ENCODE measurements at regions not wholly inside any gene's neighbourhood (a gene's known extent, or its start where the extent isn't known, plus 50 kb on each side); places are given as distances from the start of the nearest gene placed in this dataset.
"Not testable (repeated sequence)": the region's sequence is repeated elsewhere in the genome, so short reads cannot be mapped to it uniquely, and the experiment has no call there.

DNA sequence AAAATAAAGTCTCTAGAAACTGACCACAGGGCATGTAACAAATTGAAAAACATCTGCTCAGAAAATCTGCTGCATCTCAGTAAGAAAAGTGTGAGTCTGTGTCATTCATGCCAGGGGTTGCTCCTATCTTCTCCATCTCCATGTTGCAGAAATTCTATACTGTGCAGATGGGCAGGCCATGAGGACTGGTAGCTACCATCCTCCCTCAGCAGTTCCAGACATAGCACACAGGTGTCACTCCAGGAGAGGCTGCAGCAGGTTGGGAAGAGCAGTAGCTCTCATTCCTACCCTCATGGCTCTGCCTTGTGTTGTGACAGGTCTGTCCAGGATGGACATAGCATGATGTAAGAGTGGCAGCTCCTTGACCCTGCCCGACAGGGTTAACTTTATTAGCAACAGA, 173.4 kb downstream of the NDUFS4 start:
- Histone ChIP-seq H3K4me3 (ENCODE audit: low read length in 3 of 3) (no peak overlapping the region), H3K27me3 (ENCODE audit: control insufficient read depth in 3 of 3, insufficient read depth in 3 of 3, low read length in 3 of 3) (no peaks in the 10 kb centered on the region), H3K4me1 (ENCODE audit: control insufficient read depth in 3 of 3, insufficient read depth in 3 of 3, low read length in 3 of 3) (no peaks in the 10 kb centered on the region), H3K9me3 (ENCODE audit: control insufficient read depth in 3 of 3, low read length in 3 of 3) (no peaks in the 10 kb centered on the region), H3K36me3 (ENCODE audit: control insufficient read depth in 3 of 3, insufficient read depth in 3 of 3, low read length in 3 of 3) (no peaks in the 10 kb centered on the region), H3K27ac (ENCODE audit: low read depth, low read length) (no peak overlapping the region), H3K9ac (ENCODE audit: low read depth in 1 of 3, low read length in 3 of 3) (no peak overlapping the region)

DNA sequence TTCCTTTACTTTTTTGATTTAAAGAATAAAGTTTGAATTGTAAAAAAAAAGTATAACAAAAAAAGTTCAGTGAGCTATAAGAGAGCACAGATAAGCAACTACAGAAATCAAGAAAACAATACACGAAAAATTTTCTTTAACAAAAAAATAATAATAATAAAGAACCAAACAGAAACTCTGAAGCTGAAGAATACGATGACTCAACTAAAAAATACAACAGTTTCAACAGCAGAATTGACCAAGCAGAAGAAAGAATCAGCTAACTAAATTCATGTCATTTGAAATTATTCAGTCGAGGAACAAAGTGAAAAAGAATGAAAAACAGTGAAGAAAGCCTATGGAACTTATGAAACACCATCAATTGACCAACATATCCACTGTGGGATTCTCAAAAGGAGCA, 177.7 kb downstream of the NDUFS4 start:
- H3K36me3 ChIP-seq (ENCODE audit: control insufficient read depth in 3 of 3, insufficient read depth in 3 of 3, low read length in 3 of 3), result no peaks in the 10 kb centered on the region
- H3K9me3 ChIP-seq (ENCODE audit: control insufficient read depth in 3 of 3, low read length in 3 of 3), result no peaks in the 10 kb centered on the region
- no peak overlapping the region for H3K4me3 ChIP-seq (ENCODE audit: low read length in 3 of 3)
- no peaks in the 10 kb centered on the region for H3K27me3 ChIP-seq (ENCODE audit: control insufficient read depth in 3 of 3, insufficient read depth in 3 of 3, low read length in 3 of 3)
- no peaks in the 10 kb centered on the region for H3K4me1 ChIP-seq (ENCODE audit: control insufficient read depth in 3 of 3, insufficient read depth in 3 of 3, low read length in 3 of 3)
- no peak overlapping the region for H3K27ac ChIP-seq (ENCODE audit: low read depth, low read length)
- no peak overlapping the region for H3K9ac ChIP-seq (ENCODE audit: low read depth in 1 of 3, low read length in 3 of 3)

DNA sequence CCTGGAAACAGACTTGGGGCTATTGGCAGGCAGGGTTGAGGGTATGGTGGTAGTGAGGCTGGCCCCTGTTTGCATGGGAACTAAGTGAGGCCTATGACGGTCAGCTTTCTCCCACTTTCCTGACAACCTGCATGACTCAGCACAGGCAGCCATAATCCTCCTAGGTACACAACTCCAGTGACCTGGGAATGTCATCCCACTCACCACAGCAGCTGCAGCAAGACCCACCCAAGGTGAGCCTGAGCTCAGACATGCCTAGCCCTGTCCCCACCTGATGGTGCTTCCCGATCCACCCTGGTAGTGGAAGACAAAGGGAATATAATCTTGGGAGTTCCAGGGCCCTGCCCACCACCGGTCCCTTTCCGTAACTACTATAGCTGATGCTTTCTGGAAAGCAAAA, 178.7 kb downstream of the NDUFS4 start:
- H3K9ac ChIP-seq (ENCODE audit: low read depth in 1 of 3, low read length in 3 of 3), result no peak overlapping the region
- H3K27me3 ChIP-seq (ENCODE audit: control insufficient read depth in 3 of 3, insufficient read depth in 3 of 3, low read length in 3 of 3), result no peaks in the 10 kb centered on the region
- H3K36me3 ChIP-seq (ENCODE audit: control insufficient read depth in 3 of 3, insufficient read depth in 3 of 3, low read length in 3 of 3), result no peaks in the 10 kb centered on the region
- H3K4me3 ChIP-seq (ENCODE audit: low read length in 3 of 3), result no peak overlapping the region
- H3K9me3 ChIP-seq (ENCODE audit: control insufficient read depth in 3 of 3, low read length in 3 of 3), result no peaks in the 10 kb centered on the region
- H3K4me1 ChIP-seq (ENCODE audit: control insufficient read depth in 3 of 3, insufficient read depth in 3 of 3, low read length in 3 of 3), result no peaks in the 10 kb centered on the region
- H3K27ac ChIP-seq (ENCODE audit: low read depth, low read length), result no peak overlapping the region

DNA sequence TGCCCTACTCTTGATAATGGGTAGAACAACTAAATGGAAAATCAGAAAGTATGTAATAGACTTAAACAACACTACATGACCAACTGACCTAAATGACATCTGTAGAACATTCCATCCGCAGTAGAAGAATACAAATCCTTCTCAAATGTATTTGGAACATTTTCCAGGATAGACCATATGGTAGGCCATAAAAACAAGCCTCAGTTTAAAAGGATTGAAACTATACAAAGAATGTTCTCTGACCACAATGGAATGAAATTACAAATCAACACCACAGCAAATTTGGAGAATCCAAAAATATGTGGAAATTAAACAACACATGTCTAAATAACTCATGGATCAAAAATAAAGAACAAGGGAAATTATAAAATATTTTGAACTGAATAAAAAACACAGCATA, 189.2 kb downstream of the NDUFS4 start:
- no peaks in the 10 kb centered on the region for H3K9me3 ChIP-seq (ENCODE audit: control insufficient read depth in 3 of 3, low read length in 3 of 3)
- H3K4me1 ChIP-seq (ENCODE audit: control insufficient read depth in 3 of 3, insufficient read depth in 3 of 3, low read length in 3 of 3), result no peaks in the 10 kb centered on the region
- H3K36me3 ChIP-seq (ENCODE audit: control insufficient read depth in 3 of 3, insufficient read depth in 3 of 3, low read length in 3 of 3), result no peaks in the 10 kb centered on the region
- no peak overlapping the region for H3K4me3 ChIP-seq (ENCODE audit: low read length in 3 of 3)
- H3K9ac ChIP-seq (ENCODE audit: low read depth in 1 of 3, low read length in 3 of 3), result no peak overlapping the region
- no peak overlapping the region for H3K27ac ChIP-seq (ENCODE audit: low read depth, low read length)
- H3K27me3 ChIP-seq (ENCODE audit: control insufficient read depth in 3 of 3, insufficient read depth in 3 of 3, low read length in 3 of 3), result no peaks in the 10 kb centered on the region

DNA sequence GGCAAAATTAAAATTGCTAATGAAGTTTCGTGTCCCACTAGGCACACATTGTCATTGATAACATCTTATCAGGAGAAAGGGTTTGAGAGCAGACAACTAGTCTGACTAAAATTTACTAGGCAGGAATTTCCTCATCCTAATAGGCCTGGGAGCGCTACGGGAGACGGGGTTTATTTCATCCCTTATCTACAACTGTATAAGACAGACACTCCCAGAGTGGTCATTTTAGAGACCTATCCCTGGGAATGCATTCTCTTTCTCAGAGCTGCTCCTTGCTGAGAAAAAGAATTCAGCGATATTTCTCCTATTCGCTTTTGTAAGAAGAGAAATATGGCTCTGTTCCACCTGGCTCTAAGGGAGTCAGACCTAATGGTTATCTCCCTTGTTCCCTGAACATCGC, 191.8 kb downstream of the NDUFS4 start:
- H3K9ac ChIP-seq (ENCODE audit: low read depth in 1 of 3, low read length in 3 of 3); H3K4me1 ChIP-seq (ENCODE audit: control insufficient read depth in 3 of 3, insufficient read depth in 3 of 3, low read length in 3 of 3); H3K27me3 ChIP-seq (ENCODE audit: control insufficient read depth in 3 of 3, insufficient read depth in 3 of 3, low read length in 3 of 3); H3K4me3 ChIP-seq (ENCODE audit: low read length in 3 of 3); H3K27ac ChIP-seq (ENCODE audit: low read depth, low read length); H3K9me3 ChIP-seq (ENCODE audit: control insufficient read depth in 3 of 3, low read length in 3 of 3); H3K36me3 ChIP-seq (ENCODE audit: control insufficient read depth in 3 of 3, insufficient read depth in 3 of 3, low read length in 3 of 3): not testable (repeated sequence)

DNA sequence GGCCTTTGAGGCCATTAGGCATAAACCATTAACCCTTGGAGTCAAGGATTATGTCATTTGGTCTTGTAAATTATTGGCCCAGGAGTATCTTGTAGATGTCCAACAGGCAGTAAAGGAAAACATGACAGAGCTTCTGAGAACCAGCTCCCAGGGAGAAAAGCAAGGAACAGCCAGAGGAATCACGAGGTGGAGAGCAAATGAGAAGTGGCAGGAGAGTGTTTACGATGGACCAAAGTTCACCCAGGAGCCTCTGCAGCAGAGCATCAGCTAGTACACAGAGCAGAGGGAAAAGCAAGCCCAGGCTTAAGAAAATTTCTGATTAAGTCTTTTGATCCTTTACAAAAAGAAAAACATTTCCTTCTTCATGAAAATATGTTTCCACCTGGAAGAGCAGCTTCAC, 206.2 kb downstream of the NDUFS4 start:
- Histone ChIP-seq H3K4me3 (ENCODE audit: low read length in 3 of 3) (no peak overlapping the region), H3K36me3 (ENCODE audit: control insufficient read depth in 3 of 3, insufficient read depth in 3 of 3, low read length in 3 of 3) (no peaks in the 10 kb centered on the region), H3K4me1 (ENCODE audit: control insufficient read depth in 3 of 3, insufficient read depth in 3 of 3, low read length in 3 of 3) (no peaks in the 10 kb centered on the region), H3K27me3 (ENCODE audit: control insufficient read depth in 3 of 3, insufficient read depth in 3 of 3, low read length in 3 of 3) (no peaks in the 10 kb centered on the region), H3K9ac (ENCODE audit: low read depth in 1 of 3, low read length in 3 of 3) (no peak overlapping the region), H3K9me3 (ENCODE audit: control insufficient read depth in 3 of 3, low read length in 3 of 3) (peaks cover 0 to under 1% (median 0%) of the 10 kb centered on the region in 3 donors), H3K27ac (ENCODE audit: low read depth, low read length) (no peak overlapping the region)

DNA sequence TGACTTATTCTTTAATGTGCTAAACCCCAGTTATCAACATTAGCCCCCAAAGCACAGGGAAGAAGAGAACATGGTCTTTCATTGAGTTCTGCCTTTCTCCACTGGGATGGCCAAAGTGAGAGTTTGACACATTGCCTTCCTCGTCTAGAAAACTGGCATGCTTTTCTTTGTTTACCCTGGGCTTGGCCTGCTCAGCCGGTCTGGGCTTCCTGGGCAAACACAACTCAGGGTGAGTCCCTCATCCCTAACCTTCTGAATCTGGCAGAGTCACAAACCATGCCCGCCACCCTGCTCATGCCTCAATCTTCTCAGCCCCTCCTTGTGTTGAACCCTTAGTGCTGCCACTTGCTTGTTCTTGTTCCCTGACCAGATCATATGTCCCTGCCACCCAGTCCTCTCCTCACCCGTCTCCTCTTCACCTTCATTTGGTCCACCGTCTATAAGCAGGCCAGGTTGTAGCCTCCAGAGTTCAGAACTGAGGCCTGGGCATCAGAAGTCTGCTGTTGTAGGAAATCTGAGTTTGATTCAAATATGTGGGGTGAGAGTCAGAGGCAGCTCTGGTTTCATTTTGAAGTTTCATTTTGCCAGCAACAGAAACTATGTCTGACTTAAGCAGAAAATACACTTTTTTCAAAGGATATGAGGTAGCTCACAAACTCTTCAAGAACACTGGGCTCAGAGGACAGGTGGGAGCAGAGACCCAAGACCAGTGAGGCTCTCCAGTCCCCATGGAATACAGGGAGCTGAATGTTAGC, 217.6 kb downstream of the NDUFS4 start:
- Histone ChIP-seq H3K4me3 (ENCODE audit: low read length in 3 of 3) (no peak overlapping the region), H3K9me3 (ENCODE audit: control insufficient read depth in 3 of 3, low read length in 3 of 3) (no peaks in the 10 kb centered on the region), H3K36me3 (ENCODE audit: control insufficient read depth in 3 of 3, insufficient read depth in 3 of 3, low read length in 3 of 3) (no peaks in the 10 kb centered on the region), H3K9ac (ENCODE audit: low read depth in 1 of 3, low read length in 3 of 3) (no peak overlapping the region), H3K4me1 (ENCODE audit: control insufficient read depth in 3 of 3, insufficient read depth in 3 of 3, low read length in 3 of 3) (peaks cover 3 to 4% (median 3%) of the 10 kb centered on the region in 3 donors), H3K27me3 (ENCODE audit: control insufficient read depth in 3 of 3, insufficient read depth in 3 of 3, low read length in 3 of 3) (no peaks in the 10 kb centered on the region), H3K27ac (ENCODE audit: low read depth, low read length) (no peak overlapping the region)

DNA sequence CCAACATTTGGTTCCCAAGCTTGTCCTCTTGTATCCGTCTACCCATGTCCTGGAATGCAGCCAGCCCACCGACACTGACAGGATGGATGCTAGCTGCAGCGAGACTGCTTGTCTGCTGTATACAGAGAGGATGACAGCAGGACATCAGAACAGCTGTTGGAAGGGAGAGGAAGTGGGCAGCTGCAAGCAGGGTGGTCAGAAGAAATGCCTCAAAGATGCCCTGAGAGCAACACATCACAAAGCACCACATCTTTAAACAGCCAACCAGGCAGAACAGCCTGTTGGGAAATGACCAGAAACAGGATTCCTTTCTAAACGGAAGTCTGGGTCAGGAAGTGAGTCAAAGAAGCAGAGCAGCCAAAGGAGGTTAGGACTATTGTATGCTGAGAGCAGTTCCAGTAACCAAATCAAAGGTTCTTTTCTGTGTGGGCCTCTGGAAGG, 219.1 kb downstream of the NDUFS4 start:
- H3K27ac ChIP-seq (ENCODE audit: low read depth, low read length), result peak overlapping the region; percentile 21
- H3K4me1 ChIP-seq (ENCODE audit: control insufficient read depth in 3 of 3, insufficient read depth in 3 of 3, low read length in 3 of 3), result peaks cover 3 to 4% (median 3%) of the 10 kb centered on the region in 3 donors
- H3K9me3 ChIP-seq (ENCODE audit: control insufficient read depth in 3 of 3, low read length in 3 of 3), result no peaks in the 10 kb centered on the region
- no peak overlapping the region for H3K4me3 ChIP-seq (ENCODE audit: low read length in 3 of 3)
- no peaks in the 10 kb centered on the region for H3K27me3 ChIP-seq (ENCODE audit: control insufficient read depth in 3 of 3, insufficient read depth in 3 of 3, low read length in 3 of 3)
- H3K36me3 ChIP-seq (ENCODE audit: control insufficient read depth in 3 of 3, insufficient read depth in 3 of 3, low read length in 3 of 3), result no peaks in the 10 kb centered on the region
- H3K9ac ChIP-seq (ENCODE audit: low read depth in 1 of 3, low read length in 3 of 3), result no peak overlapping the region

DNA sequence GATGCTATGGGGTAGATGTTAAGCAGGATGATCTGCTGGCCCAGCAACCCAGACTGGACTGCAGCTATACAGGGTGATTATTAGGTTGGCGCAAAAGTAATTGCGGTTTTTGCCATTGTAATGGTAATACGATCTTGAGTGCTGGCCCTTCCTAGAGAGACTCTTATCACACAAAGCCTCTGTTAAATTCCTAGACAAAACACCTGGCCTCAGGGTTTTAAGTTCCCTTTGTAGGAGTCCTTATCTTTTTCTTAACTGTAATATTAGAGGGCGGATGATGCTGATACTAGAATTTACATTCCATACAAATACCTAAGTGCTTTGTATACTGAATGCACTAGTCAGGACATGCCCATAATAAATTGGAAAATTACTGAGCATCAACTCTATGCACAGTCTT, 222.2 kb downstream of the NDUFS4 start:
- Histone ChIP-seq H3K4me3 (ENCODE audit: low read length in 3 of 3) (no peak overlapping the region), H3K36me3 (ENCODE audit: control insufficient read depth in 3 of 3, insufficient read depth in 3 of 3, low read length in 3 of 3) (no peaks in the 10 kb centered on the region), H3K4me1 (ENCODE audit: control insufficient read depth in 3 of 3, insufficient read depth in 3 of 3, low read length in 3 of 3) (peaks cover 3 to 4% (median 3%) of the 10 kb centered on the region in 3 donors), H3K9ac (ENCODE audit: low read depth in 1 of 3, low read length in 3 of 3) (no peak overlapping the region), H3K9me3 (ENCODE audit: control insufficient read depth in 3 of 3, low read length in 3 of 3) (no peaks in the 10 kb centered on the region), H3K27ac (ENCODE audit: low read depth, low read length) (no peak overlapping the region), H3K27me3 (ENCODE audit: control insufficient read depth in 3 of 3, insufficient read depth in 3 of 3, low read length in 3 of 3) (no peaks in the 10 kb centered on the region)

DNA sequence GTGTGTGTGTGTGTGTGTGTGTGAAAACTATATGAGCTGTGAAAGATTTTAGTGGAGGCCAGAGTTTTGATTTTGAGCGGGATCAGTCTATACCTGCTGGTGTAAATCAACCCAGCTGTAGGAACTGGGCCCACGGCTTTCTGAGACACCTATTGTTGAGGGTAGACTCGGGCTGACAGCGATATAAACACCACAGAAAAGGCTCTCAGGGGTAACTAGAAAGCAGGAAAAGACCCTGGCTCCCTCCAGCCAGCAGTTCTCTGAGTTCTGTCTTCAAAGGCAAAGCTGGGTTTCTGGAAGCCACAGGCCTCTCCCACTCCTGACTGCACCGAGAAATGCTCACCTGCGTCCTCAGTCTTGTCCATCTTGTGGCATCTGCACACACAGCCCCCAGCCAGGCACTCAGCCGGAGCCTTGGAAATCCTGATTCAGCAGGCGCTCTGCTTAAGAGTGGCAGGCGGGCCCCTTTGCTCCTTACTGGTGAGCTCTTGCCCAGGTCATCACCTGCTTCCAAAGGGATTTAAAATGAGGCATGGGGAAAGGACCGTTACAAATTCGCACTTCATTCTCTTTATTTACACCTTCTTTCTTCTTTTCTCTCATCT, 223.3 kb downstream of the NDUFS4 start:
- Histone ChIP-seq H3K36me3 (ENCODE audit: control insufficient read depth in 3 of 3, insufficient read depth in 3 of 3, low read length in 3 of 3) (no peaks in the 10 kb centered on the region), H3K4me1 (ENCODE audit: control insufficient read depth in 3 of 3, insufficient read depth in 3 of 3, low read length in 3 of 3) (peaks cover 3 to 4% (median 3%) of the 10 kb centered on the region in 3 donors), H3K4me3 (ENCODE audit: low read length in 3 of 3) (no peak overlapping the region), H3K27ac (ENCODE audit: low read depth, low read length) (no peak overlapping the region), H3K9ac (ENCODE audit: low read depth in 1 of 3, low read length in 3 of 3) (no peak overlapping the region), H3K27me3 (ENCODE audit: control insufficient read depth in 3 of 3, insufficient read depth in 3 of 3, low read length in 3 of 3) (no peaks in the 10 kb centered on the region), H3K9me3 (ENCODE audit: control insufficient read depth in 3 of 3, low read length in 3 of 3) (peaks cover 0 to 3% (median 0%) of the 10 kb centered on the region in 3 donors)

Data from skeletal muscle tissue (tissue), 3 donors.